IPS-NIHi7 (cell line): ENCODE measurements at regions not wholly inside any gene's neighbourhood (a gene's known extent, or its start where the extent isn't known, plus 50 kb on each side); places are given as distances from the start of the nearest gene placed in this dataset.
"Not testable (repeated sequence)": the region's sequence is repeated elsewhere in the genome, so short reads cannot be mapped to it uniquely, and the experiment has no call there.

Experiments used
- DNase-seq: peaks from one replicate; pipeline ENCODE4 v3.0.0; 2012; ENCODE audit warnings: mixed read lengths; ENCODE audit errors: extremely low spot score

DNA sequence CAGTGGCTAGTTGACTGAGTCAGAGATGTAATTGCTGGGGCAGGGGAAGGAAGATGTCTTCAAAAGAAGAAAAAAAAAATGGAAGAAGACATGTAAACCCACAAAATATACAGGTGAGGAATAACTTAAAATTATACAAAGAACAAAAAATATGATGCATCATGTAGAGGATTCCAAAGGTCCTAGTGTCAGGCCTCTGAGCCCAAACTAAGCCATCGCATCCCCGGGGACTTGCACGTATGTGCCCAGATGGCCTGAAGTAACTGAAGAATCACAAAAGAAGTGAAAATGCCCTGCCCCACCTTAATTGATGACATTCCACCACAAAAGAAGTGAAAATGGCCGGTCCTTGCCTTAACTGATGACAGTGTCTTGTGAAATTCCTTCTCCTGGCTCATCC is 168.7 kb upstream of the SOX14 start:
- DNase-seq, result not testable (repeated sequence)

DNA sequence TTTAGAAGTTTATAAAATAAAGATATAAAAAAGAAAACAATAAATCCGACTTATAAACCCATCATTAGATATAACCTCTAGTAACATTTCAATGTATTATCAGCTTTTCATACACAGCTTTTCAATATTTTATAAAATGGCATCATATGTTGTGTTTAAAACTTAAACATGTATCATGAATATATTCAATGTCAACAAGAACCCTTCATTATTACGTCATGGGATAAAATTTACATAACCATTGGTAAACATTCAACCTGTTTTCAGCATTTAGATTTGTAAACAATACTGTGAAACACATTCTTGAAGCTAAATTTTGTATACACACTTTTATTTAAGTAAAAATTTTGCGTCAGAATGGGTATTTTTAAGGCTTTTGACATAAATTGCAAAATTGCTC is 153.4 kb upstream of the SOX14 start:
- DNase-seq, result no peak

DNA sequence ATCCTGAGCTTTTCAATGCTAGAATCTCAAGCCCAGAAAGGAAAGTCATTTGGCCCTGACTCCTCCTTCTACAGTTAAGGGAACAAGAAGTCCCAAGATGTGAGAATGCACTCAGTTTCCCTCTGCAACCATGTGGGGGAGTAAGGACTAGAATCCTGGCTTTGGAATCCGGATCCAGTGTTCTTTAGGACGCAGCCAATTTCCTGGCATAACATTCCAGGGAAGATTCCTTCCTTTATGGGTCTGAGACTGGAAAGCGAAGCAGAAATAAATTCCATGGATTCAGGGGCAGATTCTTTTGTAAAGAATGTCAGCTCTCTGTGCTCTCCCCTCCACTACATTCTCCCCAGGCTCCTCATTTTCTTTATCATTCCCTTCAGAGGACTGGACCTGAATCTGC is 151.8 kb upstream of the SOX14 start:
- peak; percentile 62 for DNase-seq

DNA sequence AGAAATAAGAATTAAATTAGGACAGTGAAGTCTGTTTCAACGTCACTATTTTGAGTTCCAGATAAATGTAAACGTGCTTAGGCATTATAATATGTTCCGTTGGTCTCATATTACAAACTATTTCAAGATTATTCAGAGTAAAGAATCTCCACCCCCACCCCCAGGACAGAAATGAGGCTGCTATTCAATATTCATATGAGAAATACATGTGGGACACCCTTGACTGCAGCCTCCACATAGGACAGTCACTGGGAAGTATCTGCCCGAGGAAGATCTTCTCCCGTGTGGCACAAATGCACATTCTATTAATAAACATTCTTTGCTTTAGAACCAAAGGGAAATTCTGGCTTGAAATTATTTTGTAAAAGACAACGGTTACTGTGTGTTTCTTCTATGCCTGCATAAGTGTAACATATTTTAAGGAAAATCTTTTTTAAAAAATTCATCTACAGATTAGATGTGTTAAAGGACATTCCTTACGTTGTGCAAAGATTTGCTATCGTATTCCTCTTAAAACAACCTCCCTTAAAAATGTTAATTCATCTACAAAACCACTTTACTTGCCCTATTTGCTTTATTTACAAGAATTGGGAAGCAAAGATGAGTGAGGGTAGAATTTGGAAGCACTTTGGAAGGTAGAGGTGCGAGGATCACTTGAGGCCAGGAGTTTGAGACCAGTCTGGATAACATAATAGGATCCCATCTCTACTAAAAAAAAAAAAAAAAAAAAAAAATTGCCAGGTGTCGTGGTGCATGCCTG is 148.3 kb upstream of the SOX14 start:
- no peak for DNase-seq

DNA sequence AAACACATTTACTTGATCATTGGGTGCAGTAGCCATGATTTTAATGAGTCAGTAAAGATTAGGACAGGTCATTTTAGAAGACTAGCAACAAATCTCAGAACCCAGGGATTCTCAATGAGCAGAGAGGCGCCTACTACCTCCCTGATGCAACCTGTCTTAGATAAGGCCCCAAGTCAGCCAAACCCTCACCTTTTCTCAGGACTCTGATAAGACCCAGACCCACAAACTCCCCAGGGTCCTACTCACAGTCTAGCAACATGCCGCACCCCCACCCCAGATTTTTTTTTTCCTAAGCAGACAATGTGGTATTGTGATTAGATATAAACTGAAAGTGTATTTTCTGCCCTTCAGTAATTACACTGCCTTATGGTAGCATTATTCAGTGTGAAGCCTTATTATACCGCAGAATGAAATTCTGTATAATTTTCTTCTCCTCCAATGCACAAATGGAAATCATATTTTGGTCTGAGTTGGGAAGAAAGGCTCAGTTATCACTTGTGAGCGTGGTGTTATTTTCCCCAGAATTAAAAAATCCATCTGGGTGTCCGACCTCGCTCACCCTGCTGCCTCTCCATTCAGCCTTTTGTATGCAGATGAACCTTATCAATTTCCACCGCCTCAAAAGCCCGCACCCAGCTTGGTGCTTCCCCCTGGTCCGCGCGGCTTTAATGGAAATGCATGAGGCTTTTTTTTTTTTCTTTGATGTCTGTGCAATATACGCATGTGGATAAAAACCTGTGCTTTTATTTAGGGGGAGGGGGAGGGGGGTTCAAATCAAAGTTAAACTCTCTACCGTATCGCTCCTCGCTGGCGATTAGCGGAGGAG is 122.0 kb upstream of the SOX14 start:
- no peak for DNase-seq

DNA sequence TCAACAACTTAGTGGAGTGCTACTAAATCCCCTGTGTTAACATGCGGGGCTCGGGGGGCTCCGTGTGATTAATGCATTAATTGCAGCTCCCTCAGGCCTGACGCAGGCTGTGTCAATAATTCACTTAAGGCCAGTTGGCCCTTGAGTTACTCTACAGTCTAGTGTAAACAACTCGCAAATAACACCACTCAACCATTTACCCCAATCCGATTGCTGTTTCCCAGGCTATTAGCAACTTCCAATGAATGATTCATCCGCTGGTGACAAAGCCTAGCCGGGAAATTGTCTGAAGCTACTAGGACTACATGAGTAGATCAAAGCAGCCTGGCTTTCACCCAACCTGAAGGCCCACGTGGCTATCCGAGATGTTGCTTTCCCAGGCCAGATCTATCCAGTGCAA is 121.3 kb upstream of the SOX14 start:
- DNase-seq, result peak; percentile 40

DNA sequence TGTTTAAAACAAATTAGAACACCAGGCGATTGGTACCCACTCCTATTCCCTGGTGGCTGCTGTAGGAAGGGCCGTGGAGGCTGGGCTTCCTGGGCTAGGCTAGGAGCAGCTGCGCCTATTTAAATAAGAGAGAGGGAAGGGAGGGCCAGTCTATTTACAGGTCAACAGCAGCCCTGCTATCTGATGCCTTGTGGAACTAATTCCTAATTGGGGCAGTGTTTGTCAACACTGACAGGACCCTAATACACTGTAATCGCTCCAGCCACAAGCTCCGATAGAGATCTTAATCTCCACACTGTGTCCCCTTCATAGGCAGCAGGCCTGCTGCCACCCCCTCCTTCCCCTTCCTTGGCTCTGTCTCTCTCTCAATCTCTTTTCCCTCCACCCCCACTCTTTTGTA is 116.9 kb upstream of the SOX14 start:
- peak; percentile 75 for DNase-seq

DNA sequence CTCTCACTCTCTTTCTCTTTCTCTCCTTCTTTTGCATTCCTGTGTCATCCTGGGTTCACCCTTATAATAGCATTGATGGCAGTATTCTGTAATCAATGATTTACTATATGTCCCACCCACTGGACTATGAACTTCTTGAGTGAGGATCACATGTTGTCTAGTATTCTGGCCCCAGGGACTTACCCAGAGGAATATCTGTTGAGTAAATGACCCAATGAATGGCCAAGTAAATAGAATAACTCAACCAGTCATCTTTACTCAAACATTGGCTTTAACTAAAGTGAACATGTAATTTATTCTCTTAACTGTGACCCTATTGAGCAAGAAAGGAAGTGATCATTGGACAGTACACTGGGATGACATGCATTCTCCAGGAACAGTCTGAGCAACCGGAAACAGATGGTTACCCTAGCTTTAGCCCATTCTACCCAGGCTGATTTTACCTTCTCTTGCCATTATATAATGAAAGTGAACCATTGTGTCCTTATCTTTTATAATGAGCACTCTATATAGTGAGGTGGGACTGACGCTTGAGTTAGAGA is 94.5 kb upstream of the SOX14 start:
- no peak for DNase-seq

DNA sequence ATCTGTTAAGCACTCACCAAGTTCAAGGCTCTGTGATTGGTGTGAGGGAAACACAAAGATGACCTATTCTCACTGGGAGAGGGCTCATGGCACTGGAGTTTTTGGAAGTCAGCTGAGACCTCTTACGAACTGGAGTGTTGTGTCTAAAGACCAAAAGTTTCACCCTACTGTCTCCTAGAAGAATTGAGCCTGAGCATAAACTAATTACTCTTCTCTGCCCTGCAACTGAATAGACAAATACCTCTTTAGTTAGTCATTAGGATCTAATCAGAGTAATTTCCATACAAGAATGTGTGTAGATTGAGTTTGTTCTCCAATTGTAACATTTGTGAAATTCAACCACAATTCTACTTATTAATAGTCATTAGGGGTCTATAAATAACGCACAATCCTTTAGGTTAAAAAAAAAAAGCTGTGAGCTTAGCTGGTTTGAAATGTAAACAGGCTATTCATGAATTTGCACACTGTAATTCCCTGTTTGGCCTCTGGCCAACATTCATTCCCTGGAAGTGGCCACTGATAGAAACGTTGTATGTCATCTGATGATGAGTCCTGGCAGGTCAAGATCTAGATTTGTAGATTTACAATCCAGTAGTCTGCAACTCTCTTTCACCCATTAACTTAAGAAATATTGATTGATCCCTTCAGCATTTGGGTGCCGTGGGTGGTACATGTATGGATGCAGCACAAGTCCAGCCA is 76.8 kb upstream of the SOX14 start:
- no peak for DNase-seq

DNA sequence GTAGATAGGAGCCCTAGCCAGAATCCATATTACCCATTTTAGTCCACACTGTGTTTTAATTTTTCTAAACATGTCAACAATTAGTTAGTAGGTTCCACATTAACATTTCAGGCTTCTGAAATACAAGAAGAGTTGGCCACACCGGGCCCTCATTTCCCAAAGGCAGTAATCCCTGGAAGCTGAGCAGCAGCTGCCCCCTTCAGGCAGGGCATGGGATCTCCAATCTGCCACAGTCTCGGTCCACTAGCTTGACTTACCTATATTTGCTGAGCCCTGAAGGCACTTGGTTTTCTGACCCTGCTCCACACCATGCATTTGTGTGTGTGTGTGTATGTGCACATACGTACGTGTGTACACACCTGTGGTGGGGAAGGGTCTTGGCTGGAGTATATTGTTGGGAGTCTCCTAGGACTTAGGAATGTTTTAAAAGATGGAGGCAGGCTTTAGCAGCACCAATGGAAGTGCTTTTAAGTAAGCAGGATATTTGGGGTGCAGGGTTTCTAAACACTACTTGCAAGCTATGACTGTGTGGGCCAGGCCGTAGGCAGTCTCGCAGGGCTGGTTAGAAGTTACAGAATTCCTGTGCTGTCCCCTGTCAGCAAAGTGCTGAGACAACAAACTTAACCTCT is 71.2 kb upstream of the SOX14 start:
- peak; percentile 82 for DNase-seq

DNA sequence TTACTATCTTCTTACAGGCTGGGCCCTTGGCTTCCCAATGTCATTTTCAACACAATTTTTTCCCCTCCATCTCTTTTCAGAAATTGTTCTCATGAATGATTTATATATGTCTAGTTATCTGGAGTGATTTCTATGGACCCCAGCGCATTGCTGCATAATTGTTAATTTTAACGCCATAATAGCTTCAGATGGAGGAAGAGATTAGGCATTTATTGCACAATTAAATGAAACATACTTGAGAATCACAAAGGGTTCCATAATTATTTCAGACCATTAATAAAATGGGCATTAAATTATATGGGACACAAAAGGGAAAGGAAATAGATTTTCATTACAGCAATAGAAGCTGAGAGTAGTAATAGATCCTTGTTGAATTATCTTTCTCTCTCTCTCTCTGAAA is 70.3 kb upstream of the SOX14 start:
- DNase-seq, result no peak

DNA sequence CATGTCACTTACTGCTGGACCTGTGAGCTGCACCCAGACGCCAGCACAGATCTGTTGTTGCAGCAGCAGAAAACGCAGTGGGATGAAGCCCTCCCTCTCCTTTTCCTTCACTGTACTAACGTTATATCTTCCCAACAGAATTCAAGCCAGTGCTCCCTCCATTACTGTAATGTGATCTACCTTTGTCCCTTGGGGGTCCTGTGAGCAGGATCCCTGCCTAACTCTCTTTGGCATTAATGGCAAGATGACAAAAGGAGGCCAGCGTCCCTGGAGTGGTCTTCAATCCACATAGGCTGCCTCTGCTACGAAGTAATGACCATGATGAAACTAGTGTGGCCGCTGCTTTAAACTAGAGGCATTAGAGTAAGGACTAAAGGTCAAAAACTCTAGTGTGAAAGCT is 69.3 kb upstream of the SOX14 start:
- DNase-seq, result no peak

DNA sequence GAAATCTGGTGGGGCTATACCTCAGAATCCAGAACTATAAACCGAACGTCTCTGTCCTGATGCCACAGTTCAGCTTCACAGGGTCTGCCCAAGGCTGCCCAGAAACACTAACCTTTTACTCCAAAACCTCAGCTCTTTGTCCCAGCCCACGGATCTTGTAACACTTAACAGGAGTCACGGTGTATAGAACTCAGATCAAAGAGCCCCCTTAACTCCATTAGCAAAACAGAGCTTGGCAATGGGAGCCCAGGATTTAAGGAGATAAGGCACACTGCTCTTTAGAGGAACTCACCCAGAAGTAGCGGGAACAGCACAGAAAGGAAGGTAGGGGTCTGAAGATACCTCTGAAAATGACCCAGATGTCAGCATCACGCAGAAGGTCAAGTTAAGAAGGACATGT is 68.8 kb upstream of the SOX14 start:
- DNase-seq, result no peak

DNA sequence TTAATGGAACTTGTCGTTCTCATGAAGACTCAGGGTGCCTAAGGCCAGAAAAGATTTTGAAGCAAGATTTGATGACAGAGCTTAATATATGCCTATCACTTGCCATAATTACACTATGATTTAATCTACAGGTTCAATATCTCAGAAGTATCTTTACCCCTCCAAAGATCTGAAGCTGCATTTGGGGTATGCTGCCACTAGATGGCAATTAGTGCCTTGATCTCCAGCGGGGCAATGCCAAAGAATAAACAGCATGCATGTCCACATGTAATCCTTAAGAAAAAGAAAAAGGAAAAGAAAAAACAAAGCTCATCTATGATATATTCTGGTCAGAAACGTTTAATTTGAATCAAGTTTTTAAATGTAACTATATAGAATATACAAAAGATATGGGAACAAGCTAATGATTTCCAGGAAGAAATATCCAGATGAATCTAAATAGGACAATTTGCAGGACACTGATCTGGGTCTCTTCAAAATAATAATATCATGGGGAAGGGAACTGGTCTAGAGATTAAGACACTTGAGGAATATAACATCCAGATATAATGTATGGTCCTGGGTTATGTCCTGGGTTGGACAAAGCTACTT is 55.0 kb upstream of the SOX14 start:
- DNase-seq, result peak; percentile 65

DNA sequence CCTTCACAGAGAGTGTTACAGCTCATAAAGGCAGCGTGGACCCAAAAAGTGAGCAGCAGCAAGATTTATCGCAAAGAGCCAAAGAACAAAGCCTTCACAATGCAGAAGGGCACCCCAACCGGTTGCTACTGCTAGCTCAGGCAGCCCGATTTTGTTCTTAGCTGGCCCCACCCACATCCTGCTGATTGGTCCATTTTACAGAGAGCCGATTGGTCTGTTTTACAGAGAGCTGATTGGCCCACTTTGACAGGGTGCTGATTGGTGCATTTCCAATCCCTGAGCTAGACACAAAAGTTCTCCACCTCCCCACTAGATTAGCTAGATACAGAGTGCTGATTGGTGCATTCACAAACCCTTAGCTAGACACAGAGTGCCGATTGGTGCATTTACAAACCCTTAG is 50.1 kb upstream of the SOX14 start:
- DNase-seq, result not testable (repeated sequence)
